ENCODE measurements at regions not wholly inside any gene's neighbourhood (a gene's known extent, or its start where the extent isn't known, plus 50 kb on each side); places are given as distances from the start of the nearest gene placed in this dataset.

DNA sequence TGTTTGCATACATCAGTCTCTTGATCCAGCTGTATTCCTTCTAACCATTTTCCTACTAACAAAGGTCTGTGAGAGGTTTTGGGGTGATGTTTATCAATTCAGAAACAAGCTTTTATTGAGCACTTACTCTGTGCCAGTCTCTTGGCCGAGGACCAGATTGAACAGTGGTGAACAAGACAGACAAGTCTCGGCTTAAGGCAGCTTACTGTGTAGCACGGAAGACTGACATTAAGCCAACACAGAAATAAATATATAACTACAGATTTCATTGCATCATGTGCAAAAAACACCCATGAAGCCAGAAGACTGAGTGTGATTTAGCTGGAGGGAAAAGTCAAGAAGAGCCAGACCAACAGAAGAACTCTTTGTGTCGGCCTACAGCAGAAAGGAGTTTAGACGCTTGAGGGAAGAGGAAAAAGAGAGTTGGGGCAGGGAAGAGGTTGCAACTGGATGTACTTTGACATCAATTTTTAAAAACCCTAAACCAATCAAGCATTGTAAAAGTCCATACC, 549.6 kb upstream of the CITED2 start:
- TF ChIP-seq CTCF (IDR thresholded peaks at IDR 0.05) (no peak), POLR2A (IDR thresholded peaks at IDR 0.05) (no peak)
